Kidney epithelial cell (primary cell): ENCODE measurements at regions not wholly inside any gene's neighbourhood (a gene's known extent, or its start where the extent isn't known, plus 50 kb on each side); places are given as distances from the start of the nearest gene placed in this dataset.
"Not testable (repeated sequence)": the region's sequence is repeated elsewhere in the genome, so short reads cannot be mapped to it uniquely, and the experiment has no call there.

ENCODE experiments used
- DNase-seq: peaks from one replicate; pipeline ENCODE4 v3.0.0-alpha.2; 2010; ENCODE audit warnings: low read depth
- H3K27me3 ChIP-seq: 2 replicates; pipeline ENCODE4 v1.6.0; 2011; ENCODE audit warnings: low read length; ENCODE audit not compliant: control insufficient read depth, insufficient read depth
- H3K36me3 ChIP-seq: 2 replicates; pipeline ENCODE4 v1.5.1; 2011; ENCODE audit warnings: low read length; ENCODE audit not compliant: control insufficient read depth, insufficient read depth
- H3K4me3 ChIP-seq: 2 replicates; pipeline ENCODE4 v1.5.1; 2011; ENCODE audit warnings: low read depth, mild to moderate bottlenecking, control low read depth, low read length
- CTCF ChIP-seq: IDR thresholded peaks from 2 replicates; pipeline ENCODE4 v1.5.1; 2011; ENCODE audit warnings: mild to moderate bottlenecking, moderate library complexity, low read length, control low read depth, inconsistent platforms; ENCODE audit not compliant: insufficient read depth, poor library complexity, severe bottlenecking

DNA sequence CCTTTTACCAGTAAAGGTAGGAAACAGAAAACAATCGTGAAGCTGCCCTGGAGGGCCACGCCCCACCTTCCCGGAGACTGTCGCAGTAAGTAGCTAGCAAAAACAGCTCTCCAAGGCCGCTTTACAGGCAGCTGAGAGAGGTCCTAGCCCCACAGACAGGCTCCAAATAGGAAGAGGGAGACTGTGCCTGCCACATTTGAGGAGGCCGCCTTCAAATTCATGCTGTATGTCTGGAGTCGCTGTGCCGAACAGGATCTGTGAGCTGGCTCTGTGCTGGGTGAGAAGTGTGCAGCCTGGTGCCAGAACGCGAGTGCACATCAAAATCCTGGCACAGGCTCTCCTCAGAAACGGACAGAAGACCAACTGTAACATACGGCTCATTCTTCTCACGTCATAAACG, 582.2 kb downstream of the CETN3 start:
- Histone ChIP-seq H3K36me3 (no peaks in the 10 kb centered on the region), H3K27me3 (no peaks in the 10 kb centered on the region), H3K4me3 (no peak overlapping the region)
- DNase-seq, result no peak
- TF ChIP-seq CTCF, result no peak

- no peak for DNase-seq
- Histone ChIP-seq H3K27me3 (no peaks in the 10 kb centered on the region), H3K4me3 (no peak overlapping the region), H3K36me3 (no peaks in the 10 kb centered on the region)
- TF ChIP-seq CTCF, result no peak
Observed at GRCh38 chr5:89826938-89827337, 582.6 kb downstream of the CETN3 start.

DNA sequence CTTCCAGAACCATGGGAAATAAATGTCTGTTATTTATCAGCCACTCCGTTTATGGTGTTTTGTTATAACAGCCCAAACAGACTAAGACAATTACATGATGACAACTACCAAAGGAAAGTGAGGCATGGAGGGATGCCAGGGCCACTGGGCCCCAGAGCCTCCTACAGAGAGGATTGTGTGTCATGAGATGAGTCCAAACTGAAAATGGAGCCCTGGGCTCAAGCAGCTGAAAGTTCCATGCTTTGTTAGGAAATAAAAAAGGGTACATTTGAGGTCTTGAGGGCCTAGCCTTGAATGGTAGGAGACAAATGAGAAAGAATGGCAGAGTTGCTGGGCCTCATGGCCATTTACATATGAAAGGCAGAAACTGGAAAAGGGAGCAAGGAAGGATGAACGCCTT, 586.5 kb downstream of the CETN3 start:
- Histone ChIP-seq H3K4me3 (no peak overlapping the region), H3K27me3 (no peaks in the 10 kb centered on the region), H3K36me3 (no peaks in the 10 kb centered on the region)
- DNase-seq, result no peak
- TF ChIP-seq CTCF, result no peak

GRCh38 chr5:89817841-89818240, 591.7 kb downstream of the CETN3 start:
- TF ChIP-seq CTCF, result no peak
- no peaks in the 10 kb centered on the region for H3K27me3 ChIP-seq

DNA sequence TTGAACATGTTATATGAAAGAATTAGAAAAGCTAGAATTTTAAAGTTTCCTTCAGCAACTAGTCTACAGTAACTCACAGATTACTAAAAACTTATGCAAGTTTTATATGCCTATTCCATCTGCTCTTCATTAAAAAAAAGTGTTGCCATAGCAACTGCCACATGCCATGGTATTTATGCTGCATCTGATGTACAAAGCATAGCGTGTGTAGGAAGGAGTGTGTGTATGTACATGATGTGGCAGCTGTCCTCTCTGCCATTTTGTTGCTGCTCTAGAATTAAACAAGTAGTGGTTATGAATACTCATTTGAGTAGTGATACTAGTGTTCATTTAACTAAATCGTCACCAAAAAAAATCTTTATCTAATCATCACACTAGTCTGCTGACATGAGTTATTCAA, 593.5 kb downstream of the CETN3 start:
- Histone ChIP-seq H3K36me3 (no peaks in the 10 kb centered on the region), H3K27me3 (no peaks in the 10 kb centered on the region), H3K4me3 (no peak overlapping the region)
- DNase-seq, result no peak
- no peak for TF ChIP-seq CTCF

More at GRCh38 chr5:89817841-89818240, 591.7 kb downstream of the CETN3 start:
- Histone ChIP-seq H3K4me3 (no peak overlapping the region), H3K36me3 (no peaks in the 10 kb centered on the region)
- DNase-seq, result no peak

GRCh38 chr5:89800735-89801134, 608.8 kb downstream of the CETN3 start:
- H3K36me3 ChIP-seq, DNase-seq, H3K27me3 ChIP-seq, H3K4me3 ChIP-seq: not testable (repeated sequence)

- DNase-seq, H3K4me3 ChIP-seq, H3K27me3 ChIP-seq, H3K36me3 ChIP-seq: not testable (repeated sequence)
Observed at GRCh38 chr5:89794504-89794903, 615.1 kb downstream of the CETN3 start.

DNA sequence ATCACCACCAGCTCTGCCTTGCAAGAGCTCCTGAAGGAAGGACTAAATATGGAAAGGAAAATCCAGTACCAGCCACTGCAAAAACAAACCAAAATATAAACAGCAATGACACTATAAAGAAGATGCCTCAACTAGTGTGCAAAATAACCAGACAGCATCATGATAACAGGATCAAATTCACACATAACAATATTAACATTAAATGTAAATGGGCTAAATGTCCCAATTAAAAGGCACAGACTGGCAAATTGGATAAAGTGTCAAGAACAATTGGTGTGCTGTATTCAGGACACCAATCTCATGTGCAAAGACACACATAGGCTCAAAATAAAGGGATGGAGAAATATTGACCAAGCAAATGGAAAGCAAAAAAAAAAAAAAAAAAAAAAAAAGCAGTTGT, 629.8 kb downstream of the CETN3 start:
- not testable (repeated sequence) for H3K4me3 ChIP-seq, H3K27me3 ChIP-seq, H3K36me3 ChIP-seq, DNase-seq
